HG02623 (cell line): ENCODE measurements at regions not wholly inside any gene's neighbourhood (a gene's known extent, or its start where the extent isn't known, plus 50 kb on each side); places are given as distances from the start of the nearest gene placed in this dataset.
"Not testable (repeated sequence)": the region's sequence is repeated elsewhere in the genome, so short reads cannot be mapped to it uniquely, and the experiment has no call there.

ENCODE experiments used
- ATAC-seq: cut with Tn5 transposase; IDR thresholded peaks from one replicate; pipeline ENCODE4 v1.9.1; 2021; ENCODE audit warnings: moderate library complexity; ENCODE audit not compliant: unreplicated experiment

GRCh38 chr1:219027146-219027673 is 146.5 kb upstream of the LYPLAL1 start:
- no peak for ATAC-seq

GRCh38 chr1:219031809-219032208 is 141.9 kb upstream of the LYPLAL1 start:
- ATAC-seq: no peak

GRCh38 chr1:219038398-219038797 is 135.3 kb upstream of the LYPLAL1 start:
- no peak for ATAC-seq

GRCh38 chr1:219039017-219039681 is 134.5 kb upstream of the LYPLAL1 start:
- ATAC-seq: no peak

GRCh38 chr1:219039682-219040154 is 134.0 kb upstream of the LYPLAL1 start:
- no peak for ATAC-seq

- ATAC-seq: no peak
Measured at GRCh38 chr1:219040291-219040690, 133.4 kb upstream of the LYPLAL1 start.

GRCh38 chr1:219041141-219041540 is 132.5 kb upstream of the LYPLAL1 start:
- ATAC-seq: no peak

- no peak for ATAC-seq
Measured at GRCh38 chr1:219041818-219042217, 131.9 kb upstream of the LYPLAL1 start.

GRCh38 chr1:219042769-219043168 is 130.9 kb upstream of the LYPLAL1 start:
- ATAC-seq: no peak

- no peak for ATAC-seq
Measured at GRCh38 chr1:219045246-219045645, 128.4 kb upstream of the LYPLAL1 start.

GRCh38 chr1:219049501-219049900 is 124.2 kb upstream of the LYPLAL1 start:
- ATAC-seq: no peak

- ATAC-seq: no peak
Measured at GRCh38 chr1:219050086-219050821, 123.4 kb upstream of the LYPLAL1 start.

- no peak for ATAC-seq
Measured at GRCh38 chr1:219050822-219051125, 122.9 kb upstream of the LYPLAL1 start.

- no peak for ATAC-seq
Measured at GRCh38 chr1:219051547-219051946, 122.1 kb upstream of the LYPLAL1 start.

- no peak for ATAC-seq
Measured at GRCh38 chr1:219058891-219059820, 114.5 kb upstream of the LYPLAL1 start.

GRCh38 chr1:219060798-219061197 is 112.9 kb upstream of the LYPLAL1 start:
- no peak for ATAC-seq

GRCh38 chr1:219062161-219062560 is 111.5 kb upstream of the LYPLAL1 start:
- no peak for ATAC-seq

GRCh38 chr1:219066098-219066497 is 107.6 kb upstream of the LYPLAL1 start:
- no peak for ATAC-seq

- no peak for ATAC-seq
Measured at GRCh38 chr1:219066631-219067349, 106.9 kb upstream of the LYPLAL1 start.

- ATAC-seq: no peak
Measured at GRCh38 chr1:219067350-219067712, 106.3 kb upstream of the LYPLAL1 start.

- ATAC-seq: not testable (repeated sequence)
Measured at GRCh38 chr1:219070395-219070794, 103.3 kb upstream of the LYPLAL1 start.
